Activated CD8-positive, alpha-beta T cell treated with anti-CD3 and anti-CD28 coated beads for 36 hours (primary cell): ENCODE measurements at regions not wholly inside any gene's neighbourhood (a gene's known extent, or its start where the extent isn't known, plus 50 kb on each side); places are given as distances from the start of the nearest gene placed in this dataset.
"Not testable (repeated sequence)": the region's sequence is repeated elsewhere in the genome, so short reads cannot be mapped to it uniquely, and the experiment has no call there.

ENCODE experiments used
- ATAC-seq: fragments of 200-7000 bp; cut with Tn5 transposase; one replicate; pipeline ENCODE4 v1.10.0; 2021; ENCODE audit warnings: mild to moderate bottlenecking, moderate library complexity
- CTCF ChIA-PET: fragments of 350-600 bp; sonication (Branson Sonifier 250); formaldehyde crosslinking; loops from one replicate; lab custom pipeline; 2021; ENCODE audit warnings: antibody characterized with exemption; lab: Charles Lee
- POLR2A ChIA-PET: fragments of 350-600 bp; sonication (Branson Sonifier 250); formaldehyde crosslinking; loops from one replicate; lab custom pipeline; 2021; ENCODE audit warnings: antibody characterized with exemption; lab: Charles Lee
- DNase-seq: peaks from one replicate; pipeline ENCODE4 v3.0.0-alpha.2; 2020
- H3K27ac Mint-ChIP-seq: one replicate; pipeline ENCODE4 v1.8.0; 2021; ENCODE audit warnings: mild to moderate bottlenecking, mixed read lengths
- H3K27me3 Mint-ChIP-seq: one replicate; pipeline ENCODE4 v1.8.0; 2021; ENCODE audit warnings: mixed read lengths
- H3K36me3 Mint-ChIP-seq: one replicate; pipeline ENCODE4 v1.8.0; 2021; ENCODE audit warnings: low read depth, mixed read lengths
- H3K4me1 Mint-ChIP-seq: one replicate; pipeline ENCODE4 v1.8.0; 2021; ENCODE audit warnings: low read depth, mixed read lengths
- H3K4me3 Mint-ChIP-seq: one replicate; pipeline ENCODE4 v1.8.0; 2021; ENCODE audit warnings: mild to moderate bottlenecking, moderate library complexity, mixed read lengths
- H3K9me3 Mint-ChIP-seq: one replicate; pipeline ENCODE4 v1.8.0; 2021; ENCODE audit warnings: mixed read lengths
- intact Hi-C: fragments of 100-400 bp; cut with micrococcal nuclease; formaldehyde crosslinking; loops from one replicate; pipeline ENCODE4 v1.10.0; 2022
- TF ChIP-seq, protein P1 (sequence below): fragments of 200-600 bp; IDR thresholded peaks from one replicate; pipeline ENCODE4 v1.8.0; 2022; ENCODE audit warnings: antibody characterized with exemption, mild to moderate bottlenecking

DNA sequence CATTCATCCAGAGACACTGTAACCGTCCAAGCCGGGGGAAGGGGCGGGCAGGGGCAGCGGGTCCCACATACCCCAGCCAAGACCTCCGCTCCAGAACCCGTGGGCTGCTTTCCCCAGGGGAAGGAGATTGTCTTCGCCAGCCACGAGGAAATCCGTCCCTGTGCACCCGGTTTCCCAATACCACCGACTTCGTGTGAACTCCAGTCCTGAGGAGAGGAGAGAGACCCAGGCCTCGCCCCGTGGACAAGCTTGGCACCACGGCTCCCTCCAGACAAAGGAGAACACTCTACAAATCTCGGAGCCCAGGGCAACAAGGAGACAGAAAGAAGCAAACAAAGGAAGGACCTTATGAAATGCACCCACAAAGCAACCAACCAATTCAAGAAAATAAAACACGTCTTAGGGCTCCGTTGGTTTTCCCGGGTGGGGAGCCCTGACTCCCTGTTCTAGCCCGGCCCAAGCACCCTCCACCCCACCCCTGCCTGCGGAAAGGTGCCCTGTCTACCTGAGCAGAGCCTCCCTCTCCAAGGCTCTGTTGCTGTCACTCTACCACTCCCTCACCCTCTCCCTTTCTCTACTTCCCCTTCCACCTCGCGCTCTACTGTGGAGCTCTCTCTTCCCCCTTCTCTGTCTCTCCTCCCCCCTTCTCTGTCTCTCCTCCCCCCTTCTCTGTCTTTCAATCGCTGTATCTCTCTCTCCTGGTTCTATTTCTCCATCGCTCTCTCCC is 1382.8 kb upstream of the DEFB115 start:
- TF ChIP-seq, protein P1, sequence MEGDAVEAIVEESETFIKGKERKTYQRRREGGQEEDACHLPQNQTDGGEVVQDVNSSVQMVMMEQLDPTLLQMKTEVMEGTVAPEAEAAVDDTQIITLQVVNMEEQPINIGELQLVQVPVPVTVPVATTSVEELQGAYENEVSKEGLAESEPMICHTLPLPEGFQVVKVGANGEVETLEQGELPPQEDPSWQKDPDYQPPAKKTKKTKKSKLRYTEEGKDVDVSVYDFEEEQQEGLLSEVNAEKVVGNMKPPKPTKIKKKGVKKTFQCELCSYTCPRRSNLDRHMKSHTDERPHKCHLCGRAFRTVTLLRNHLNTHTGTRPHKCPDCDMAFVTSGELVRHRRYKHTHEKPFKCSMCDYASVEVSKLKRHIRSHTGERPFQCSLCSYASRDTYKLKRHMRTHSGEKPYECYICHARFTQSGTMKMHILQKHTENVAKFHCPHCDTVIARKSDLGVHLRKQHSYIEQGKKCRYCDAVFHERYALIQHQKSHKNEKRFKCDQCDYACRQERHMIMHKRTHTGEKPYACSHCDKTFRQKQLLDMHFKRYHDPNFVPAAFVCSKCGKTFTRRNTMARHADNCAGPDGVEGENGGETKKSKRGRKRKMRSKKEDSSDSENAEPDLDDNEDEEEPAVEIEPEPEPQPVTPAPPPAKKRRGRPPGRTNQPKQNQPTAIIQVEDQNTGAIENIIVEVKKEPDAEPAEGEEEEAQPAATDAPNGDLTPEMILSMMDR = no peak
- peaks cover 23% of the 10 kb centered on the region for H3K9me3 Mint-ChIP-seq
- no peaks in the 10 kb centered on the region for H3K27me3 Mint-ChIP-seq
- H3K36me3 Mint-ChIP-seq = peaks cover 15% of the 10 kb centered on the region
- ATAC-seq (no peak), DNase-seq (no peak)
- no peak overlapping the region for H3K4me3 Mint-ChIP-seq
- POLR2A ChIA-PET = no interaction called here
- CTCF ChIA-PET = no interaction called here
- no peak overlapping the region for H3K27ac Mint-ChIP-seq
- H3K4me1 Mint-ChIP-seq = no peaks in the 10 kb centered on the region
- intact Hi-C loops = loop anchor here (10.0 kb wide), 1 partner anchor 750 kb away; no protein-coding TSS in a partner anchor

DNA sequence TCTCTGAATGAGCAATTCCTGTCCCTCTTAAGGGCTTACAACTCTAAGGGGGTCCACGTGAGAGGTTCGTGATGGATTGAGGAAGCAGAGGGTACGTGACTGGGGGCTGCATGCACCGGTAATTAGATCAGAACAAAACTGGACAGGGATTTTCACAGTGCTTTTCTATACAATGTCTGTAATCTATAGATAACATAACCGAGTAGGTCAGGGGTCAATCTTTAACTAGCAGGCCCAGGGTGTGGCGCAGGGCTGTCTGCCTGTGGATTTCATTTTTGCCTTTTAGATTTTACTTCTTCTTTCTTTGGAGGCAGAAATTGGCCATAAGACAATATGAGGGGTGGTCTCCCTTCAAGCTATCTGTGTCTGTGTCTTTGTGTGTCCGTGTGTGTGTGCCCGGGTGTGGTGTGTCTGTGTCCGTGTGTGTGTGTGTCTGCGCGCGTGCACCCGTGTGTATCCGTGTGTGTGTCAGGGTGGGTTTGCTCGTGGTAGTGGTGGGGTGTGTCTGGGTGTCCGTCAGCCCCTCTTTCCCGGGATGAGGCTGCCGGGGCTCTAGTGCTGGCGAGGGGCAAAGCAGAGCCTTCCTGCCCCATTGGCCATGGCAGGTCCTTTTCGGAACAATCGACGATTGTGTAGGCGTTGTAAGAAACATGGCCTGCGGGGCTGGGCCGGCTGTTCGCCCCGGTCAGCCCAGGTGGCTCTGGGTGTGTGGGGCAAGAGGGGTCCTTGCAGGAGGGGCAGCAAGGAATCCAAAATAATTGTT is 1382.0 kb upstream of the DEFB115 start:
- H3K4me3 Mint-ChIP-seq, H3K27me3 Mint-ChIP-seq, ATAC-seq, H3K4me1 Mint-ChIP-seq, H3K27ac Mint-ChIP-seq, CTCF ChIA-PET, DNase-seq, POLR2A ChIA-PET: not testable (repeated sequence)
- intact Hi-C loops = loop anchor here (10.0 kb wide), 1 partner anchor 751 kb away; no protein-coding TSS in a partner anchor
- peaks cover 15% of the 10 kb centered on the region for H3K36me3 Mint-ChIP-seq
- H3K9me3 Mint-ChIP-seq = peaks cover 25% of the 10 kb centered on the region

DNA sequence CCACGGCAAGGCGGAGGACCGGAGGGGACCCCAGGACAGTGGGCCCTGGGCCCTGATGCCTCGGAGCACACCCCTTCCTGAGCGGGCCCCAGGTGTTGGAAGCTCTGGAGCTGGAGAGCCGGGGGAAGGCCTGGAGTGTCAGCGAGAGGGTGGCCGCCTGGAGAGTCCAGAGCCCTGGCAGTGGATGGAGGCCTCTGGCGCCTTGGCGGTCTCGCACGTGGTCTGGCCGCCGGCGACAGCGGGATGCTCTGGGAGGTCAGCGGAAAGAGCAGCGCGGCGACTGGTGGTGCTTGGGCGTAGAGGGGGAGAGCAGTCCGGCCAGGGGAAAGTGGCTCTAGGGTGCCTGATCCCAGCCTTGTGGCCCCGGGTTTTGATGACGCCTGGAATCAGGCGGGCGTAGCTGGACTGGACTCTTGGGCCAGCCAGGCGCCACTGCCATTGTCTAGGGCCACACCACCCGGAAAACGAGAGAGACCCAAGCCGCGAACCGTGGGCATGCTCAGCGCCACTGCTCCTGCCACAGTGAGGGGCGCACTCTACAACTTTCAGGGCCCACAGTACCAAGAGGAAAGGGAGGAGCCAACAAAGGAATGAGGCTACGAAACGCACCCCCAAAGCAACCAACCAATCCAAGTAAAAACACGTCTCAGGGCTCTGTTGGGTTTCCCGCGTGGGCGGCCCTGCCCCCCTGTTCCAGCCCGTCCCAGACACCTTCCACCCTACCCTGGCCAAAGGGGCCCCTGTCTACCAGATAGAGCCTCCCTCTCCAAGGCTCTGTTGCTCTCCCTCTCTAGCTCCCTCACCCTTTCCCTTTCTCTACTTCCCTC is 1381.2 kb upstream of the DEFB115 start:
- H3K36me3 Mint-ChIP-seq = peaks cover 15% of the 10 kb centered on the region
- H3K9me3 Mint-ChIP-seq = peaks cover 28% of the 10 kb centered on the region
- intact Hi-C loops = loop anchor here (10.0 kb wide), 1 partner anchor 751 kb away; no protein-coding TSS in a partner anchor
- H3K27ac Mint-ChIP-seq, H3K27me3 Mint-ChIP-seq, ATAC-seq, POLR2A ChIA-PET, H3K4me1 Mint-ChIP-seq, CTCF ChIA-PET, H3K4me3 Mint-ChIP-seq, DNase-seq: not testable (repeated sequence)

DNA sequence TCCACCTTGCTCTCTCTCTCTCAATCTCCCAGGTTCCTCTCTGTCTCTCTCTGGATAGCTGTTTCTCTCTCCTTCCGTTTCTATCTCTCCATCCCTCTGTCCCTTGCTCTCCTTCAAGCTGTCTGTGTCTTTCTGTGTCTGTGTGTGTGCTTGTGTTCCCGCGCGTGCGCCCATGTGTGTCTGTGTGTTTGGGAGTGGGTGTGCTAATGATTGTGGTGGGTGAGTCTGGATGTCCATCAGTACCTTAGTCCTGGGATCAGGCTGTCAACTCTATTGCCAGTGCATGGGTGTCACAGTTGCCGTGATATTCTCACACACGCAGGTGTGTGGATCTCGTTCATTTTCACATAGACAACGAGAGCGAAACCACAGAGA is 1380.6 kb upstream of the DEFB115 start:
- ATAC-seq (no peak), DNase-seq (no peak)
- H3K4me1 Mint-ChIP-seq = no peaks in the 10 kb centered on the region
- H3K27me3 Mint-ChIP-seq = no peaks in the 10 kb centered on the region
- CTCF ChIA-PET = no interaction called here
- peaks cover 28% of the 10 kb centered on the region for H3K9me3 Mint-ChIP-seq
- H3K36me3 Mint-ChIP-seq = peaks cover 15% of the 10 kb centered on the region
- POLR2A ChIA-PET = no interaction called here
- no peak overlapping the region for H3K4me3 Mint-ChIP-seq
- TF ChIP-seq, protein P1 = no peak
- H3K27ac Mint-ChIP-seq = no peak overlapping the region
- intact Hi-C loops = loop anchor here (10.0 kb wide), 1 partner anchor 752 kb away; no protein-coding TSS in a partner anchor

- CTCF ChIA-PET, POLR2A ChIA-PET, H3K27me3 Mint-ChIP-seq, H3K27ac Mint-ChIP-seq, ATAC-seq, DNase-seq, H3K4me1 Mint-ChIP-seq: not testable (repeated sequence)
- intact Hi-C loops = loop anchor here (10.0 kb wide), 1 partner anchor 753 kb away; no protein-coding TSS in a partner anchor
- Mint-ChIP-seq H3K4me3 (peak overlapping the region; percentile 31), H3K9me3 (peaks cover 31% of the 10 kb centered on the region), H3K36me3 (peaks cover 15% of the 10 kb centered on the region)
Observed at GRCh38 chr20:29877411-29878280, 1379.8 kb upstream of the DEFB115 start.
